Upper lobe of left lung (tissue), 4 donors: ENCODE measurements at regions not wholly inside any gene's neighbourhood (a gene's known extent, or its start where the extent isn't known, plus 50 kb on each side); places are given as distances from the start of the nearest gene placed in this dataset.

Experiments
- CTCF ChIP-seq, 6 experiments: fragments of 450-650 bp in 4 of 6; fragments of 200-600 bp in 2 of 6; sonication (generic) in 2 of 6; IDR thresholded peaks; one replicate each; pipeline ENCODE4 v1.5.1; 2016 to 2019; ENCODE audit warnings: antibody characterized with exemption in 6 of 6
- EP300 ChIP-seq, 4 donors: sonication (generic); formaldehyde crosslinking; IDR thresholded peaks; one replicate each; pipeline ENCODE4 v1.5.1; 2017; ENCODE audit warnings: antibody characterized with exemption in 4 of 4, control low read depth in 2 of 4
- POLR2A ChIP-seq, 4 donors: fragments of 450-650 bp; IDR thresholded peaks; one replicate each; pipeline ENCODE4 v1.5.1; 2016 to 2017; ENCODE audit warnings: antibody characterized with exemption in 4 of 4, mild to moderate bottlenecking in 2 of 4
- POLR2AphosphoS5 ChIP-seq, 2 donors: sonication (generic); formaldehyde crosslinking; IDR thresholded peaks; one replicate each; pipeline ENCODE4 v1.5.1; 2017; ENCODE audit warnings: antibody characterized with exemption in 2 of 2

- TF ChIP-seq CTCF (IDR thresholded peaks at IDR 0.05): no peak
- no peak for TF ChIP-seq POLR2A (IDR thresholded peaks at IDR 0.05)
- no peak for TF ChIP-seq POLR2AphosphoS5 (IDR thresholded peaks at IDR 0.05)
- TF ChIP-seq EP300 (IDR thresholded peaks at IDR 0.05): no peak
These were observed 265.9 kb downstream of the ZEB1 start for GRCh38 chr10:31584876-31585275.
